ENCODE measurements at regions not wholly inside any gene's neighbourhood (a gene's known extent, or its start where the extent isn't known, plus 50 kb on each side); places are given as distances from the start of the nearest gene placed in this dataset.

DNA sequence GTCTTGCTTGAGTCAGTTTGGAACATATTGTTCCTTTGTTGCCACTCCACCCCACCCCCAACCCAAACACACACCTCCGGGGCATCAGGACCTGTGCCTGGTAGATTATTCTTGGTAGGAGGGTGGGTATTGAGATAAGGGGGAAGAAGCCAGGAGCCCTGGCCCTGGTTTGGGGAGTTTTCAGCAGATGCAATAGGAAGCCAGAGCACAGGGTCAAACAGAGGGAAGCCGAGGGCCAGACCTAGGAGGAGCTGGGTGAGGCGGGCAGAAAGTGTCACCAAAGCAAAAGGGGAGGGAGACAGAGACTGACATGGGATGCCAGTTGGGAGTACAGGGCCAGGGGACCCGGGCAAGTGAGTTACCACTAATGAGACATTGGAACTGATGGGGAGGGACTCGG, 163.1 kb downstream of the RPLP1 start:
- TF ChIP-seq, protein P1, sequence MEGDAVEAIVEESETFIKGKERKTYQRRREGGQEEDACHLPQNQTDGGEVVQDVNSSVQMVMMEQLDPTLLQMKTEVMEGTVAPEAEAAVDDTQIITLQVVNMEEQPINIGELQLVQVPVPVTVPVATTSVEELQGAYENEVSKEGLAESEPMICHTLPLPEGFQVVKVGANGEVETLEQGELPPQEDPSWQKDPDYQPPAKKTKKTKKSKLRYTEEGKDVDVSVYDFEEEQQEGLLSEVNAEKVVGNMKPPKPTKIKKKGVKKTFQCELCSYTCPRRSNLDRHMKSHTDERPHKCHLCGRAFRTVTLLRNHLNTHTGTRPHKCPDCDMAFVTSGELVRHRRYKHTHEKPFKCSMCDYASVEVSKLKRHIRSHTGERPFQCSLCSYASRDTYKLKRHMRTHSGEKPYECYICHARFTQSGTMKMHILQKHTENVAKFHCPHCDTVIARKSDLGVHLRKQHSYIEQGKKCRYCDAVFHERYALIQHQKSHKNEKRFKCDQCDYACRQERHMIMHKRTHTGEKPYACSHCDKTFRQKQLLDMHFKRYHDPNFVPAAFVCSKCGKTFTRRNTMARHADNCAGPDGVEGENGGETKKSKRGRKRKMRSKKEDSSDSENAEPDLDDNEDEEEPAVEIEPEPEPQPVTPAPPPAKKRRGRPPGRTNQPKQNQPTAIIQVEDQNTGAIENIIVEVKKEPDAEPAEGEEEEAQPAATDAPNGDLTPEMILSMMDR (IDR thresholded peaks at IDR 0.05): no peak
- no peak for TF ChIP-seq POLR2A (IDR thresholded peaks at IDR 0.05)

All from vagina (tissue), 2 donors.